H1 (cell line): ENCODE measurements at regions not wholly inside any gene's neighbourhood (a gene's known extent, or its start where the extent isn't known, plus 50 kb on each side); places are given as distances from the start of the nearest gene placed in this dataset.

Experiments used
- CTCF ChIA-PET: fragments of 300-600 bp; sonication (Branson Sonifier 250); formaldehyde crosslinking; loops from one replicate; lab custom pipeline; 2021; ENCODE audit not compliant: partially characterized antibody; lab: Charles Lee
- POLR2A ChIA-PET: fragments of 300-600 bp; sonication (Branson Sonifier 250); formaldehyde crosslinking; loops from one replicate; lab custom pipeline; 2021; ENCODE audit warnings: inconsistent platforms; ENCODE audit not compliant: partially characterized antibody; lab: Charles Lee
- DNase-seq, 2 experiments: peaks; one replicate each; pipeline versions ENCODE4 v3.0.0 to v3.0.0-alpha.2; 2010 to 2022; ENCODE audit warnings: low spot score in 2 of 2, low read depth in 1 of 2, mixed read lengths in 1 of 2
- FAIRE-seq: peaks from 2 replicates; lab custom pipeline; 2011; peaks lifted over from hg19 to GRCh38; lab: Jason Lieb, UNC
- H2AFZ ChIP-seq: 2 replicates; pipeline ENCODE4 v1.8.1; 2012; ENCODE audit warnings: low read length, inconsistent platforms
- H2AK5ac ChIP-seq: 2 replicates; pipeline ENCODE4 v1.6.1; 2013; ENCODE audit warnings: low read depth, low read length
- H2BK120ac ChIP-seq: replicated peaks from 2 replicates; pipeline ENCODE3; 2013; ENCODE audit warnings: low read depth, low read length, inconsistent platforms
- H2BK12ac ChIP-seq: 2 replicates; pipeline ENCODE4 v1.6.1; 2013; ENCODE audit warnings: low read depth, low read length
- H2BK15ac ChIP-seq: 2 replicates; pipeline ENCODE4 v1.6.1; 2013; ENCODE audit warnings: low read length
- H2BK20ac ChIP-seq: 2 replicates; pipeline ENCODE4 v1.6.1; 2013; ENCODE audit warnings: low read length
- H2BK5ac ChIP-seq: 2 replicates; pipeline ENCODE4 v1.6.1; 2013; ENCODE audit warnings: low read depth, low read length
- H3K14ac ChIP-seq: 2 replicates; pipeline ENCODE4 v1.6.1; 2013; ENCODE audit warnings: inconsistent platforms; ENCODE audit not compliant: insufficient read length
- H3K18ac ChIP-seq: 2 replicates; pipeline ENCODE4 v1.6.1; 2013; ENCODE audit warnings: low read length; ENCODE audit errors: extremely low read depth
- H3K23ac ChIP-seq: 2 replicates; pipeline ENCODE4 v1.6.1; 2013; ENCODE audit warnings: inconsistent platforms; ENCODE audit not compliant: insufficient read length
- H3K23me2 ChIP-seq: 2 replicates; pipeline ENCODE4 v1.6.1; 2013; ENCODE audit warnings: low read depth, low read length
- H3K27ac ChIP-seq: 2 replicates; pipeline ENCODE4 v1.6.1; 2011; ENCODE audit warnings: low read depth, low read length, inconsistent platforms
- H3K27me3 ChIP-seq, 4 experiments: replicated peaks in 1 of 4; 1 replicate in 1 of 4; 2 replicates in 3 of 4; pipeline versions ENCODE4 v1.6.1 to v1.8.1; 2011 to 2013; ENCODE audit warnings: low read length in 3 of 4, mild to moderate bottlenecking in 3 of 4, inconsistent platforms in 2 of 4, mixed read lengths in 2 of 4, moderate library complexity in 1 of 4; ENCODE audit not compliant: control insufficient read depth in 3 of 4, insufficient read depth in 3 of 4; ENCODE audit errors: extremely low read depth in 1 of 4
- H3K36me3 ChIP-seq, 4 experiments: 2 replicates each; pipeline versions ENCODE4 v1.6.1 to v1.8.1; 2011 to 2013; ENCODE audit warnings: mild to moderate bottlenecking in 4 of 4, low read length in 3 of 4, moderate library complexity in 2 of 4, control low read depth in 1 of 4, inconsistent platforms in 1 of 4; ENCODE audit not compliant: insufficient read depth in 4 of 4, control insufficient read depth in 2 of 4
- H3K4ac ChIP-seq: replicated peaks from 2 replicates; pipeline ENCODE3; 2013; ENCODE audit warnings: low read length, low read depth, mixed read lengths, inconsistent platforms; ENCODE audit not compliant: insufficient read length
- H3K4me1 ChIP-seq, 4 experiments: replicated peaks in 1 of 4; 1 replicate in 1 of 4; 2 replicates in 3 of 4; pipeline versions ENCODE4 v1.6.1 to v1.8.1; 2011 to 2013; ENCODE audit warnings: low read length in 3 of 4, inconsistent platforms in 2 of 4, mixed read lengths in 1 of 4; ENCODE audit not compliant: insufficient read depth in 4 of 4, control insufficient read depth in 3 of 4
- H3K4me2 ChIP-seq, 2 experiments: 2 replicates each; pipeline versions ENCODE4 v1.6.1 to v1.8.1; 2011 to 2013; ENCODE audit warnings: low read depth in 2 of 2, low read length in 2 of 2, control low read depth in 1 of 2, inconsistent platforms in 1 of 2, mild to moderate bottlenecking in 1 of 2; ENCODE audit not compliant: insufficient read depth in 1 of 2
- H3K4me3 ChIP-seq, 4 experiments: fragments of 200-600, 300-600 bp in 1 of 4; sonication (generic), shearing (Covaris generic), sonication (Bioruptor Twin) in 1 of 4; 2 replicates each; pipeline versions ENCODE4 v1.5.1 to v1.8.1; 2011 to 2016; ENCODE audit warnings: low read length in 4 of 4, low read depth in 3 of 4, control low read depth in 2 of 4, inconsistent platforms in 2 of 4, mild to moderate bottlenecking in 2 of 4, mixed read lengths in 1 of 4, moderate library complexity in 1 of 4; ENCODE audit not compliant: insufficient read depth in 2 of 4; ENCODE audit errors: extremely low read depth in 1 of 4
- H3K56ac ChIP-seq: replicated peaks from 2 replicates; pipeline ENCODE3; 2013; ENCODE audit warnings: low read depth, mild to moderate bottlenecking, mixed read lengths, low read length, inconsistent platforms; ENCODE audit not compliant: insufficient read length
- H3K79me1 ChIP-seq: 2 replicates; pipeline ENCODE4 v1.6.1; 2013; ENCODE audit warnings: low read depth, low read length, control low read depth
- H3K79me2 ChIP-seq, 2 experiments: 2 replicates each; pipeline versions ENCODE4 v1.6.1 to v1.8.1; 2012 to 2013; ENCODE audit warnings: low read length in 2 of 2, mild to moderate bottlenecking in 2 of 2, inconsistent platforms in 1 of 2; ENCODE audit not compliant: insufficient read depth in 2 of 2, control insufficient read depth in 1 of 2
- H3K9ac ChIP-seq, 4 experiments: replicated peaks in 1 of 4; 1 replicate in 1 of 4; 2 replicates in 3 of 4; pipeline versions ENCODE4 v1.6.1 to v1.8.1; 2011 to 2013; ENCODE audit warnings: low read depth in 3 of 4, low read length in 3 of 4, control low read depth in 2 of 4, mild to moderate bottlenecking in 2 of 4, moderate library complexity in 2 of 4, inconsistent platforms in 1 of 4; ENCODE audit errors: extremely low read depth in 1 of 4
- H3K9me3 ChIP-seq, 2 experiments: 2 replicates each; pipeline versions ENCODE4 v1.6.1 to v1.8.1; 2012 to 2013; ENCODE audit warnings: mild to moderate bottlenecking in 2 of 2, moderate library complexity in 2 of 2, control low read depth in 1 of 2, inconsistent platforms in 1 of 2, low read depth in 1 of 2, low read length in 1 of 2, mixed read lengths in 1 of 2; ENCODE audit not compliant: insufficient read depth in 2 of 2
- H4K20me1 ChIP-seq, 2 experiments: replicated peaks in 1 of 2; 2 replicates each; pipeline versions ENCODE3 to v1.8.1; 2011 to 2013; ENCODE audit warnings: inconsistent platforms in 2 of 2, low read length in 2 of 2, mild to moderate bottlenecking in 1 of 2; ENCODE audit not compliant: insufficient read depth in 2 of 2, control insufficient read depth in 1 of 2
- H4K5ac ChIP-seq: 2 replicates; pipeline ENCODE4 v1.6.1; 2013; ENCODE audit warnings: low read length, low read depth, mixed read lengths, inconsistent platforms; ENCODE audit not compliant: insufficient read length
- H4K8ac ChIP-seq: 2 replicates; pipeline ENCODE4 v1.8.0; 2013; ENCODE audit warnings: mild to moderate bottlenecking, moderate library complexity, low read length, inconsistent platforms; ENCODE audit not compliant: insufficient read depth; ENCODE audit errors: extremely low read depth
- H4K91ac ChIP-seq: replicated peaks from 2 replicates; pipeline ENCODE3; 2013; ENCODE audit warnings: low read length, mixed read lengths, inconsistent platforms; ENCODE audit not compliant: insufficient read length
- RAD21 ChIP-seq, 2 experiments: IDR thresholded peaks in 1 of 2; conservative IDR thresholded peaks in 1 of 2; 2 replicates each; pipeline ENCODE4 v1.6.1; 2011; ENCODE audit warnings: low read depth in 2 of 2, low read length in 2 of 2, improper control_type of control experiment in 1 of 2, inconsistent platforms in 1 of 2, mild to moderate bottlenecking in 1 of 2, moderate library complexity in 1 of 2
- TEAD4 ChIP-seq: IDR thresholded peaks from 2 replicates; pipeline ENCODE4 v1.6.1; 2012; ENCODE audit warnings: low read depth, low read length, inconsistent platforms, mixed read lengths
- WGBS, 2 experiments: shearing (Covaris generic) in 1 of 2; methylation state at CpG; one replicate each; pipeline versions ENCODE4 v1.1.6 to v1.1.7; 2013 to 2015; ENCODE audit warnings: low lambda C conversion rate in 2 of 2, mixed read lengths in 2 of 2, inconsistent platforms in 1 of 2, low coverage in 1 of 2, missing lambda C conversion rate in 1 of 2; ENCODE audit not compliant: insufficient replicate concordance in 2 of 2, insufficient coverage in 1 of 2, insufficient read length in 1 of 2; ENCODE audit errors: extremely low coverage in 1 of 2, missing lambda C conversion rate in 1 of 2; 5-methylcytosine and 5-hydroxymethylcytosine counted together

DNA sequence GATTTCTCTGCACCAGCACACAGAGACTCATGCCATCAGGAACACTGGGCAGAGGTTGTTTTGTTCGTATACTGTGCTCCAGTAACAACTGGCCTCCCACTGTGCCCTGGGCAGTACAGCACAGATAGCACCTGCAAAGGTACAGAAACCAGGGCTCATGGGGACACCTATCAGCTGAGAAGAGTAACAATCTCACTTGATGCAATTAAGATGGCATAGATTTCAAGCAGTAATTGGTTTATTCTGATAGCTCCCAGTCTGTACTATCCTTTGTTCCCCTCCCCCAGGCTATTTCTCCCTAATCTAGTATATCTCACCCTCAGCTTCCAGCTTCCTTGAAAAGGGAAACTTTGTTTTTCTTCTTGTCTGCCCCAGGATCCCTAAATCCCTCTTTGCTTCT lies 343.9 kb upstream of the MMADHC start:
- Histone ChIP-seq H3K27ac (no peak overlapping the region), H4K8ac (no peak overlapping the region), H3K9me3 (no peaks in the 10 kb centered on the region), H3K36me3 (no peaks in the 10 kb centered on the region), H4K20me1 (no peaks in the 10 kb centered on the region), H2BK20ac (no peak overlapping the region), H4K5ac (no peak overlapping the region), H3K4me2 (no peak overlapping the region), H2BK12ac (no peak overlapping the region), H2BK120ac (no peak overlapping the region), H3K4ac (no peak overlapping the region), H3K9ac (no peak overlapping the region), H2AFZ (no peak overlapping the region), H3K23ac (no peak overlapping the region), H3K27me3 (no peaks in the 10 kb centered on the region), H3K56ac (no peak overlapping the region), H3K4me1 (no peaks in the 10 kb centered on the region), H3K23me2 (peaks cover 2% of the 10 kb centered on the region; the same call in 1 of the 2 replicates), H3K4me3 (no peak overlapping the region), H2BK5ac (no peak overlapping the region), H3K79me1 (no peaks in the 10 kb centered on the region), H4K91ac (no peak overlapping the region), H3K18ac (no peak overlapping the region), H3K79me2 (no peaks in the 10 kb centered on the region), H3K14ac (no peak overlapping the region), H2AK5ac (no peak overlapping the region), H2BK15ac (no peak overlapping the region)
- TF ChIP-seq RAD21 (IDR thresholded peaks at IDR 0.05 in 1 of 2, conservative IDR thresholded peaks at IDR 0.05 in 1 of 2; ENCODE audit: low read depth in 2 of 2, low read length in 2 of 2) = peak; percentile 16 to 26; a peak in 1 of 4 replicates
- TF ChIP-seq TEAD4 = no peak
- ChIA-PET POLR2A (no interaction called here), CTCF (interaction anchor here (1.2 kb wide), 1 partner anchor 610 kb away, joined by 3 read pairs; no protein-coding TSS in a partner anchor)
- FAIRE-seq (no peak), DNase-seq (no peak)
- 80% methylated on average over 1 of the region's 1 CpG; no CpG with 5 or more reads in 1 of the 2 experiments for WGBS, 2 experiments
